Heart left ventricle (tissue), 13 donors: ENCODE measurements at regions not wholly inside any gene's neighbourhood (a gene's known extent, or its start where the extent isn't known, plus 50 kb on each side); places are given as distances from the start of the nearest gene placed in this dataset.

Experiments
- POLR2A ChIP-seq, 2 donors: fragments of 450-650 bp; IDR thresholded peaks; one replicate each; pipeline ENCODE4 v1.6.1; 2017; ENCODE audit warnings: antibody characterized with exemption in 2 of 2, mild to moderate bottlenecking in 2 of 2, moderate library complexity in 2 of 2
- TF ChIP-seq, protein P1 (sequence below), 12 donors: fragments of 200-600 bp; sonication (generic) in 4 of 12; IDR thresholded peaks; one replicate each; pipeline versions ENCODE4 v1.5.0 to v1.8.0; 2018 to 2022; ENCODE audit warnings: antibody characterized with exemption in 12 of 12, mild to moderate bottlenecking in 5 of 12
- donor health status: ischemic (EF 13 %, LVEDD 7.1; RV severe dilation, severe dysfunction).
- donor health status: DM: no; HTN: yes; CAD: no.
- donor health status: DM: no; HTN: no; CAD: no.
- donor health status: ischemic (EF 25% LVEDD 6.9; RV normal size, moderate dysfunction).
- donor health status: ischemic (EF 25% LVEDD 5.7; RV mildly dilated, moderate dysfunction).
- donor health status: ischemic (EF 35%, LVEDD 5.7; RV mildly dilated, moderate dysfunction).
- donor health status: nonischemic (EF 11% LVEDD 7.7; RV severe dilation, severe dysfunction).
- donor health status: DM: yes; HTN: yes; CAD: no.
- donor health status: PGD.
- donor health status: ischemic (EF 29% LVEDD 5.4; RV normal size, mild dysfunction).
- donor health status: nonischemic (EF 23%, LVEDD 6.1; RV moderate dilation, normal function).

DNA sequence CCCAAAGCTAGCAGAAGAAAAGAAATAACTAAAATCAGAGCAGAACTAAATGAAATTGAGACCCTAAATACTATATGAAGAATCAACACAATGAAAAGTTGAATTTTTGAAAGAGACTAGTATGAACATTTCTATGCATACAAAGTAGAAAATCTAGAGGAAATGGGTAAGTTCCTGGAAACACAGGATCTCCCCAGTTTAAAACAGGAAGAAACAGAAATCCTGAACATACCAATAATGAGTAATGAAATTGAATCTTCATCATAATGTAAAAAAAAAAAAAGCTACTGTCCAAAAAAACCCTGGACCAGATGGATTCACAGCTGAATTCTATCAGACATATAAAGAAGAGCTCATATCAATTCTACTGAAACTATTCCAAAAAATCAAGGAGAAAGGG is 233.5 kb downstream of the PLPP3 start:
- TF ChIP-seq, protein P1, sequence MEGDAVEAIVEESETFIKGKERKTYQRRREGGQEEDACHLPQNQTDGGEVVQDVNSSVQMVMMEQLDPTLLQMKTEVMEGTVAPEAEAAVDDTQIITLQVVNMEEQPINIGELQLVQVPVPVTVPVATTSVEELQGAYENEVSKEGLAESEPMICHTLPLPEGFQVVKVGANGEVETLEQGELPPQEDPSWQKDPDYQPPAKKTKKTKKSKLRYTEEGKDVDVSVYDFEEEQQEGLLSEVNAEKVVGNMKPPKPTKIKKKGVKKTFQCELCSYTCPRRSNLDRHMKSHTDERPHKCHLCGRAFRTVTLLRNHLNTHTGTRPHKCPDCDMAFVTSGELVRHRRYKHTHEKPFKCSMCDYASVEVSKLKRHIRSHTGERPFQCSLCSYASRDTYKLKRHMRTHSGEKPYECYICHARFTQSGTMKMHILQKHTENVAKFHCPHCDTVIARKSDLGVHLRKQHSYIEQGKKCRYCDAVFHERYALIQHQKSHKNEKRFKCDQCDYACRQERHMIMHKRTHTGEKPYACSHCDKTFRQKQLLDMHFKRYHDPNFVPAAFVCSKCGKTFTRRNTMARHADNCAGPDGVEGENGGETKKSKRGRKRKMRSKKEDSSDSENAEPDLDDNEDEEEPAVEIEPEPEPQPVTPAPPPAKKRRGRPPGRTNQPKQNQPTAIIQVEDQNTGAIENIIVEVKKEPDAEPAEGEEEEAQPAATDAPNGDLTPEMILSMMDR (IDR thresholded peaks at IDR 0.05) = no peak
- no peak for TF ChIP-seq POLR2A (IDR thresholded peaks at IDR 0.05)
